GM19395 (cell line): ENCODE measurements at regions not wholly inside any gene's neighbourhood (a gene's known extent, or its start where the extent isn't known, plus 50 kb on each side); places are given as distances from the start of the nearest gene placed in this dataset.

ENCODE experiments used
- ATAC-seq: cut with Tn5 transposase; IDR thresholded peaks from one replicate; pipeline ENCODE4 v1.9.1; 2021; ENCODE audit warnings: mild to moderate bottlenecking, moderate library complexity; ENCODE audit not compliant: unreplicated experiment

DNA sequence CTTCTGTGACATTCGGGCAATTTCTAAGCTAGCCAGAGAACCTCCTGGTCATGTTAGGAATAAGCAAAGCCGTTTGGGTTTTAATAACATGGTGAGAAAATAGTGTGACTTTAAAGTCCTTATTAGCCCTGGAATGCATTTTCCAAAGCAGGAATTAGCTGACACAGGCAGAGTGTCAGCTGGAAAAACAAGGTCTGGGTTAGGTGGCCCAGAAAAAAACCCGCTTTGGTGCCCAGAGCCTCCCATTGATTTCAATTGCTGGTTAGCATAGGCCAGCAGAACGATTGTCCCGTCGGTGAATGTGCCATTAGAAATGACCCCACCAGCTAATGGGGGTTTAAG is 62.1 kb upstream of the CPEB4 start:
- ATAC-seq, result no peak

GRCh38 chr5:173826428-173827350 is 61.5 kb upstream of the CPEB4 start:
- no peak for ATAC-seq

- no peak for ATAC-seq
Observed at GRCh38 chr5:173828952-173829351, 59.2 kb upstream of the CPEB4 start.

- no peak for ATAC-seq
Observed at GRCh38 chr5:173829826-173830225, 58.3 kb upstream of the CPEB4 start.

- ATAC-seq, result no peak
Observed at GRCh38 chr5:173830421-173830820, 57.7 kb upstream of the CPEB4 start.

- no peak for ATAC-seq
Observed at GRCh38 chr5:173831196-173831914, 56.8 kb upstream of the CPEB4 start.

DNA sequence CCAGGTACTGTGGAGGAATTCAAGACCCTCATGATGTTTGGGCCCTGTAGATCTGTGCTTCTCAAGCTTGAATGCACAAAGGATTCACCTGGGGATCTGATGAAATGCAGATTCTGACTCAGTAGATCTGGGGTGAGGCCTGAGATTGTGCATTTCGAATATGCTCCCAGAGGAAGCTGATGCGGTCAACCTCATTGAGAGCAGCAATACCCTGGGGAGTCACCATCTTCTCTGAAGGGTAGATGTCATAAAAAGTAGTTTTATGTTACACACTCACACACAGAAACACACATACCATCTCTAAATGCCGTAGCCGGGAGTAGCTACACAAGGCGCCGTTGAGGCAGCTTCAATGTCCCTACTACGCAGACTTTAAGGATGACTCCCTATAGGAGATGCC is 55.8 kb upstream of the CPEB4 start:
- no peak for ATAC-seq

DNA sequence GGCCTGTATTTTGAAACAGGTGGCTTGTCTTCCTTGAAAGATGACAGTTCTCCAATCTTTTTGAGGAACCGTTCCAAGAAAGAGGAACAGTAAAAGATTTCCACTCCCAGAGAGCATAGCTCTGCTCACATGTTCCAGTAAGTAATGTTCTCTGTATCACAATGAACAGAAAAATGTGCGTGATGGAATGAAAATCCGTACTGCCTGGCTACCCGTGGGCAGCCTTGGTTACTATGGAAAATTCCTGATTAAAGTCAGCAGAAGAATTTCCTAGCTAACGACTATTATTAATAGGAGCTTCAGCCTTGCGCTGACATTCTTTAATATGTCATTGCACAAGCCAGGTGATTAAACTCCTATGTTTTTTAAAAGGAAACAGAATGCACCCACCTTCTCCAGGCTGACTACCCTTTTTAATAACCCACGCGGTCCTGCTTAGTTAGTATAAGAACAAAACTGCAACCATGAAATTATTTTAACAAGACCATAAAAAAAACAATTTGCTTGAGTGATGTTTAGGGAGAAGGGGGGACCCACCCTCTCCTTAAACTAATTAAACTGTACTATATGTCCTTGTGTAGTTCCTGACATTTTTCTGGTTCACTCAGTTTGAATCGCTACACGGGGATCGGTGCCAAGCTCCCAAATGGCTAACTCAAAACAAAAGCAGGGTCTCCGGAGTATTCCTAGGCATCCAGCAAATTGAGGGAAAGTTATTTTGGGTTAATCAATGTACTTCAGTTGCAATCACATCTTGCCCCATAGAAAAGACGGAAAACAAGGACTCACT is 54.8 kb upstream of the CPEB4 start:
- no peak for ATAC-seq

DNA sequence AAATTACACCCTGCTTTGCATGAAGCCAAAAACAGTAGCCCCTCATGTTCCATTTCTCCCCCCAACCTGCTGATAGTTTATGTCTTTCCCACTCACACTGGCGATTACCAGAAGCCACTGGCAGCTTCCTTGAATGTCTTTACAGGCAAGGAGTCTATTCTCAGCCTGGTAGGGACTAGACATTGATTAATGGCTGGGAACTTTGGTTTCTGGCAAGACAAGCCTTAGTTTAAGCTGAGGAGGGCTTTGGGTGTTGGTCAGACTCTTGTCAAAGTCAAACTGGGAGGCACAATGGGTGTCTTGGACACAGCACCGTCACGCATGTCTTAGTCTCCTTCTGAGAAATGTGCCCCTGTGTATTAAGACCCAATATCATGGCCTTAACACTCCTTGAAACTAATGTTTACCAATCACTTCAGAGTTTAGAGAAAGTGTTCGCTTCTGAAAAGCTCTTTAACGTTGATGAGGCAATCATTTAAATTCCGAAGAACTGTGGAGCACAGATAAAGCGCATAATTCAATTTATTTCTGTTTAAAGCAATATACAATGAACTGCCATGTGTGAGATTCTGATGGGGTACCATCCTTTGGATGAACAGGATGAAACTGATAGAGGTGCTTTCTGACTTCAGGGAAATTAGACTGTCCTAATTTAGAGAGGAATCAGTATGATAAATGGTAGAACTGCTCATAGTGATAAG is 53.9 kb upstream of the CPEB4 start:
- no peak for ATAC-seq

DNA sequence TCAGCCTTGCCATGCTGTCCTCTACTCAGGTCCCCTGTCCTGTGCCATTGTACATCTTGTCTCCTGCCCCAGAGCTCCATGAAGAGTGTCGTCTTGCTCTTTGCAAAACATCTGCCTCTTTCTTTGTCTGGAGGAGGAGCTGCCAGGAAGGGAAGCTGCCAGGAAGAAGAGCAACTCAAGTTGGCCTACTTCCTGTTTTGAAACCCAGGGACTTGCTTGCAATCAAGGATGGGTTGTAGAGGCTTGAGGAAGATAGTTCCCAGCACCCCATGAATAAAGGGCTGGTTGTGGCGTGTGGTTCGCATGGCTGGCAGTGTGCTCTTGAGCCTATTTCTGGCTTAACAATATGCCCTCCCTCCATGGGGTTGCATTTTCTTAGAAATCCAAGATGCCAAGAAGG is 53.0 kb upstream of the CPEB4 start:
- ATAC-seq, result no peak

GRCh38 chr5:173835661-173836060 is 52.5 kb upstream of the CPEB4 start:
- no peak for ATAC-seq

GRCh38 chr5:173837654-173838053 is 50.5 kb upstream of the CPEB4 start:
- ATAC-seq, result no peak
